BJ (cell line): ENCODE measurements at regions not wholly inside any gene's neighbourhood (a gene's known extent, or its start where the extent isn't known, plus 50 kb on each side); places are given as distances from the start of the nearest gene placed in this dataset.
"Not testable (repeated sequence)": the region's sequence is repeated elsewhere in the genome, so short reads cannot be mapped to it uniquely, and the experiment has no call there.

Experiments used
- CTCF ChIA-PET: fragments of 350-600 bp; formaldehyde crosslinking; extraction: SDS; loops from one replicate; lab custom pipeline; 2021; ENCODE audit warnings: antibody characterized with exemption, inconsistent platforms; lab: Yijun Ruan, JAX
- POLR2A ChIA-PET: fragments of 300-600 bp; sonication (Branson Sonifier 250); formaldehyde crosslinking; extraction: SDS; loops from one replicate; lab custom pipeline; 2021; ENCODE audit warnings: antibody characterized with exemption; lab: Charles Lee
- DNase-seq: peaks from one replicate; pipeline ENCODE4 v3.0.0-alpha.2; 2011; ENCODE audit warnings: low read depth
- H3K27me3 ChIP-seq: 2 replicates; pipeline ENCODE4 v1.6.0; 2011; ENCODE audit warnings: low read length; ENCODE audit not compliant: control insufficient read depth, insufficient read depth
- H3K36me3 ChIP-seq: 2 replicates; pipeline ENCODE4 v1.5.1; 2011; ENCODE audit warnings: low read length; ENCODE audit not compliant: control insufficient read depth, insufficient read depth
- H3K4me3 ChIP-seq: 2 replicates; pipeline ENCODE4 v1.5.1; 2011; ENCODE audit warnings: low read depth, mild to moderate bottlenecking, control low read depth, low read length
- TF ChIP-seq, protein P1 (sequence below): IDR thresholded peaks from 2 replicates; pipeline ENCODE4 v1.5.1; 2011; ENCODE audit warnings: low read depth, mild to moderate bottlenecking, control low read depth, inconsistent platforms, low read length, moderate library complexity; ENCODE audit not compliant: insufficient read depth

DNA sequence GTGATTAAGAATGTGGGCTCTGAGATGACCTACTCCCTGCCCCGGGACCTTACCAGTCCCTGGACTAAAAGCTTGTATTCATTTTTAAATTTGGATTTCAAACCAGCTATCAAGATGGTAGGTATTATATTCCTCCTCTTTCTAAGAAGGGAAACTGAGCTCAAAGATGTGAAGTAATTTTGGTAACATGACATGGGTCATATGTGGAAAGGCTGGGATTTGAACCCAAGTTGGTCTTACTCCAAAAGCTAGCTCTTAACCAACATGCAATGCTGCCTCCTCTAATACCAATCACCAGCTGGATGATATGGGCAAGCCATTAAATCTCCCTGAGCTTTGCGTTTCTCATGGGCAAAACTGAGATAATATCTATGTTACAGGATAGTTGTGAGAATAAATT lies 166.4 kb upstream of the SLC38A2 start:
- POLR2A ChIA-PET = no interaction called here
- no peaks in the 10 kb centered on the region for H3K27me3 ChIP-seq

DNA sequence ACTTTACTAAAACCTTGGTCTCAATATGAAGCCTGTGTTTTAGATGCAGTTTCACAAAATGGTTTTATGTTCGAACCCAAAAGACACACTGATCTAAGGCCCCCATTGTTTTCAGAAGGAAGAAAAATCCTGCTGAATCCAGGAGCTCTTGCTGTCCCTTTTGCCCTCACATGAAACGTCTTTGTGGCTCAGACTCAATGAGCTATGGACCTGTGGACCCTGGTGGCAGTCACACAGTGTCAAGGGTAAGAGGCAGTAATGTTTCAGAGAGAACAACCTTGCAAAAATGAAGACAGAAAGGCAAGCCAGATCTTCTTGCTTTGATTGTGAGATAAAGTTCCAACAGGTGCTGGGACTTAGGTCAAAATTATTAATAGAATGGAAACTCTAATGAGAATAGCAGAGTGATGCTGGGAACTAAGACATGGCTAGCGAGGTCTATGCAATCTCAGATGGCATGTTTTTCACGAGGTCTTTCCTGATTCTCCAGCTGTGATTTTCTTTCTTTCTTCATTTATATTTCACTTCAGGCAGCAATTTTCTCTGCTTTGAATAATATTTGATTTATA lies 164.9 kb upstream of the SLC38A2 start:
- TF ChIP-seq, protein P1, sequence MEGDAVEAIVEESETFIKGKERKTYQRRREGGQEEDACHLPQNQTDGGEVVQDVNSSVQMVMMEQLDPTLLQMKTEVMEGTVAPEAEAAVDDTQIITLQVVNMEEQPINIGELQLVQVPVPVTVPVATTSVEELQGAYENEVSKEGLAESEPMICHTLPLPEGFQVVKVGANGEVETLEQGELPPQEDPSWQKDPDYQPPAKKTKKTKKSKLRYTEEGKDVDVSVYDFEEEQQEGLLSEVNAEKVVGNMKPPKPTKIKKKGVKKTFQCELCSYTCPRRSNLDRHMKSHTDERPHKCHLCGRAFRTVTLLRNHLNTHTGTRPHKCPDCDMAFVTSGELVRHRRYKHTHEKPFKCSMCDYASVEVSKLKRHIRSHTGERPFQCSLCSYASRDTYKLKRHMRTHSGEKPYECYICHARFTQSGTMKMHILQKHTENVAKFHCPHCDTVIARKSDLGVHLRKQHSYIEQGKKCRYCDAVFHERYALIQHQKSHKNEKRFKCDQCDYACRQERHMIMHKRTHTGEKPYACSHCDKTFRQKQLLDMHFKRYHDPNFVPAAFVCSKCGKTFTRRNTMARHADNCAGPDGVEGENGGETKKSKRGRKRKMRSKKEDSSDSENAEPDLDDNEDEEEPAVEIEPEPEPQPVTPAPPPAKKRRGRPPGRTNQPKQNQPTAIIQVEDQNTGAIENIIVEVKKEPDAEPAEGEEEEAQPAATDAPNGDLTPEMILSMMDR = no peak
- Histone ChIP-seq H3K36me3 (no peaks in the 10 kb centered on the region), H3K4me3 (no peak overlapping the region), H3K27me3 (no peaks in the 10 kb centered on the region)
- ChIA-PET POLR2A (no interaction called here), CTCF (interaction anchor here (0.6 kb wide), 1 partner anchor 393 kb away, joined by 3 read pairs; no protein-coding TSS in a partner anchor)
- DNase-seq = no peak

More for the DNA sequence above, 166.4 kb upstream of the SLC38A2 start:
- TF ChIP-seq, protein P1 = no peak
- H3K4me3 ChIP-seq = no peak overlapping the region
- DNase-seq = no peak
- CTCF ChIA-PET = interaction anchor here (1.3 to 1.5 kb wide), 3 partner anchors 9 to 15 kb away, joined by 4 to 6 read pairs (median 4); no protein-coding TSS in a partner anchor
- H3K36me3 ChIP-seq = no peaks in the 10 kb centered on the region

DNA sequence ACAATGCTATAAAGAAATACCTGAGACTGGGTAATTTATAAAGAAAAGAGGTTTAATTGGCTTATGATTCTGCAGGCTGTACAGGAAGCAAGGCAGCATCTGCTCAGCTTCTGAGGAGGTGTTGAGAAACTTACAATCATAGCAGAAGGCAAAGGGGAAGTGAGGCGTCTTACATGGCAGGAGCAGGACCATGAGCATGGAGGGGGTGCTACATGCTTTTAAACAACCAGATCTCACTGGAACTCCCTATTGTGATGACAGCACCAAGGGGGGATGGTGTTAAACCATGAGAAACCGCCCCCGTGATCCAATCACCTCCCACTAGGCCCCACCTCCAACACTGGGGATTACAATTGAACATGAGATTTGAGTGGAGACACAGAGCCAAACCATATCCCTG lies 163.7 kb upstream of the SLC38A2 start:
- CTCF ChIA-PET, H3K27me3 ChIP-seq, POLR2A ChIA-PET, H3K4me3 ChIP-seq, H3K36me3 ChIP-seq, DNase-seq: not testable (repeated sequence)

DNA sequence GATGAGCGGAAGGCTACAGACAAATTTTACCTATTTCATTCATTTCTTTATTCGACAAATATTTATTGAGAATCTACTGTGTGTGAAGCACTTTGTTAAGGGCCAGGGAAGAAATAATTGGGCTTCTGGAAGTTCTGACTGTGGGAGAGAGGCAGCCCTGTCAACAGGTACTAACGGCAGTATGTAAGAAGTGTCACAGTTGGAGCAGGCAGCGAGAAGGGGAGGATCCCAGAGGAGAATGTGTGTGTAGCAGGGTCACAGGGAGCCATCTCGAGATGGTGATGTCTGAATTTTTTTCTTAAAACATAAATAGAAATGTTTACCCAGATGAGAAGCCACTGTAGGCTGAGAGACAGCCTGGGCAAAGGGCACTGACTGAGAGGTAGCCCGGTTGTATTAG lies 163.3 kb upstream of the SLC38A2 start:
- ChIA-PET CTCF (no interaction called here), POLR2A (no interaction called here)
- Histone ChIP-seq H3K4me3 (no peak overlapping the region), H3K27me3 (no peaks in the 10 kb centered on the region), H3K36me3 (no peaks in the 10 kb centered on the region)
- TF ChIP-seq, protein P1 = no peak
- no peak for DNase-seq

DNA sequence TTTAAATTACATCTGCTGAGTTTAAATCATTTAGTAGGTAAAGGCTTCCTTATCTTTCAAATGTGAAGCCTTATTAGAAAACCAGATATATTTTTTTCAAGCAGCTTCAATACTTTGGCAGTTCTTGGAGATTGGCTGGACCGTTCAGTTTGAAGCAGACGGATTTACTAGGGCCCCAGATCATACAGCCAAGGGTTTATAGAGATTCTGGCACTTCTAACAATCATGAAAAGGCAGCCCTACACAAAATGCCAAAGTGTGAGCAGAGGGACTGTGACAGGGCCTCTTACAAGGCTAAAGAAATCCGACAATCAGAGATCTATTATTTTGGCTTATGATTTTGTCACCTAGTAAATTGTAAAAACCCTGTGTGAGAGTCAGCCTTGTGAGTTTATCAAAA lies 162.8 kb upstream of the SLC38A2 start:
- ChIA-PET CTCF (no interaction called here), POLR2A (no interaction called here)
- Histone ChIP-seq H3K4me3 (no peak overlapping the region), H3K36me3 (no peaks in the 10 kb centered on the region), H3K27me3 (no peaks in the 10 kb centered on the region)
- TF ChIP-seq, protein P1 = no peak
- no peak for DNase-seq

DNA sequence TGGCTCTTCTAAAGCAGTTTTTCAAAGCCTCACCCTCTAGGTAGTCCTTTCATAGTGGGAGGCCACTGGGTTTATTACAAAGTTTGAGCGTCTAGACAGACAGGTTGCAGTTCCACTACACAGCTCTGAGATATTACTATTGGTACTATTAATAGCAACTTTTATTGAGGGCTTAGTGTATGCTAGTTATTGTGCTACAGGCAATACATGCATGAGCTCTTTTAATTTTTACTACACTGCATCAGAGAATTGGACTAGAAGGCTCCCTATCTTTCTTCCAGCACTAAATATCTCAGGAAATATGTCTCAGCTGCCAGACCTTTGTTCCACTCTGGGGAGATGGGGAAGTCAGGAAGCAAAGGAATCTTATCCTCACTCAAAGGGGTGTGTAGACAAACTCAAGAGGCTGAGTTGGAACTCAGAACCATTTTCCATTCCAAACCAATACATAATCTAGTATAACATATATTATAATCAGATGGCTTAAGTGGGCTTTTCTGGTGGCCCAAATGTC lies 161.8 kb upstream of the SLC38A2 start:
- Histone ChIP-seq H3K36me3 (no peaks in the 10 kb centered on the region), H3K27me3 (no peaks in the 10 kb centered on the region), H3K4me3 (no peak overlapping the region)
- ChIA-PET CTCF (no interaction called here), POLR2A (no interaction called here)
- no peak for DNase-seq
- TF ChIP-seq, protein P1 = no peak
